SH-SY5Y (cell line): ENCODE measurements at regions not wholly inside any gene's neighbourhood (a gene's known extent, or its start where the extent isn't known, plus 50 kb on each side); places are given as distances from the start of the nearest gene placed in this dataset.

Experiments
- GATA2 ChIP-seq: IDR thresholded peaks from 2 replicates; pipeline ENCODE4 v1.6.1; 2011; ENCODE audit warnings: mild to moderate bottlenecking, low read depth, low read length
- GATA3 ChIP-seq: IDR thresholded peaks from 2 replicates; pipeline ENCODE4 v1.6.1; 2011; ENCODE audit warnings: low read depth, mild to moderate bottlenecking, low read length, moderate library complexity

DNA sequence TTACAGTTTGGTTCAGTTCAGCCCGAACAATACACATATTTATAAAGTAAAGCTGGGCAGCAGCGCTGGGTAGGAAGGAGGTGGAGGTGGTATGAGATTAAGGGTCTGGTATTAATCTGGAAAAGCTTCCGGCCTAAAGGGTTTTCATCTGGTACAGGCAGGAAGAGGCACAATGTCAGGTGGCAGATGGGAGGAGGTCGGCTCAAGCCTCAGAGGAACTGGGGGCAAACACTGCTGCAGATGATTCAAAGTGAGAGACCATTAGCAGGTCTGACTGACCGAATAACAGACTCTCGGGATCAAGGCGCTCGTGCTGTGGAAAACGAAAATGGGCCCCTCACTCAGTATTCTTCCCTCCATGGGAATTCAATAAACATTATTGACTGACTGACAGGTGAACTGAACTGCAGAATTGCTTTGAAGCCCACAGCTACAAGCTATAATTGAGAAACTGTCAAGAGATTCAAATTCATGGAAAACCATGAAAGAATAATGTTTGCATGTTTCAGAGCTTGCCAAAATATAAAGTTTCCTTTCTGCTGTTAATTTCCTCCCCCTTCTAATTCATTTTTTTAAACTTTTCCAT lies 75.3 kb downstream of the TMEM167A start:
- TF ChIP-seq GATA3, result no peak
- no peak for TF ChIP-seq GATA2

DNA sequence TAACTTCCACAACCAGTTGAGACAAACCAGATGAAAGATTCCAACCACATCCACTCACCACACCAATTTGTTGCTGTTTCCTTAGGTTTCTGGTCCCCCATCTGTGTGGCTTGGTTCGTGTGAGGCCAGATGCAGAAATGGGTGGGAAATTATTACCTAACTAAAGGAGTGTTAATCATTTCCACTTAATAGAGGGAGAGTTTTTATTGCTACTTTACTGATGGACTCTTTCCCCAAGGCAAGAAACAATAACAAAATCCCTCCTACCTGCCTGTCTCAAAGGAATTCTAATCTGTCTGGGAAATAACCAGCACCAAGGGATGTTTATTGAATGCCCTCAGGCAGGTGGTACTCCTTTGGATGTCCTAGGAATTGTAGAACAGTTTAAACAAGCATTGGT lies 76.3 kb downstream of the TMEM167A start:
- TF ChIP-seq GATA2, result no peak
- no peak for TF ChIP-seq GATA3

DNA sequence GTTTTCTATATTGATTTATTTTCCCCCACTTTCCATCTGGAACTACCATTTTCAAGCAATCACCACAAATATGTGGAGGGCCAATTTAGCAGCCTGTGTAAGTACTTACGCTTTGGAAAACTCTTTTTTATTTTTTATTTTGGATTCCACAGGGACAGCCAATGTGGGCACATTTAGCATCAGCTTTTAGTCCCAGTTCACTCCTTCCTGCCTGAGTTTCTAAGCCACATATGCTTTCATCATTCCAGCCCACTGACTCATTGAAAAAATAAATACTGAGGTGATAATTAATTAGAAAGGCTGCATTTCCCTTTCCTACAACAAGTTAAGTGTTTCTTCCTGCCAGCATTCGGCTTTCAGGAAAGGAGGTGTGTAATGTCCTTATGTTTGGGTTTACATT lies 76.8 kb downstream of the TMEM167A start:
- TF ChIP-seq GATA2, result no peak
- TF ChIP-seq GATA3, result no peak

DNA sequence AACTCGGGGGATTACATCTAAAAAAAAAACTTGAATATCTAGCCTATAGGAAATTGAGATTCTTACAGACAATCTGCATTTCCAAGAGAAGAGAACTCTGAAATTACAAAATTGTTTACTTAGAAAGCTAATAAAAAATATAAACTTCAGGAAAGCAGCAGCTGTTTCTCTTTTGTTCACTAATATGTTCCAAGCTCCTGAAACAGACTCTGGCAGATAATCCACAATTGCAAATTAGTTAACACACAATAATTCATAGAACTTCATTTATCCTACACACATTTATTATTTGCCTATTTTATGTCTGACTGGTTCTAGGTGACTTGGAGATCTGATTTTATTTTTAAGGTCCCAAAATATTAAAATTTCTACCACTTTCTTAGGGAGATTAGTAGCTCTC lies 83.8 kb downstream of the TMEM167A start:
- TF ChIP-seq GATA2 (no peak), GATA3 (no peak)

DNA sequence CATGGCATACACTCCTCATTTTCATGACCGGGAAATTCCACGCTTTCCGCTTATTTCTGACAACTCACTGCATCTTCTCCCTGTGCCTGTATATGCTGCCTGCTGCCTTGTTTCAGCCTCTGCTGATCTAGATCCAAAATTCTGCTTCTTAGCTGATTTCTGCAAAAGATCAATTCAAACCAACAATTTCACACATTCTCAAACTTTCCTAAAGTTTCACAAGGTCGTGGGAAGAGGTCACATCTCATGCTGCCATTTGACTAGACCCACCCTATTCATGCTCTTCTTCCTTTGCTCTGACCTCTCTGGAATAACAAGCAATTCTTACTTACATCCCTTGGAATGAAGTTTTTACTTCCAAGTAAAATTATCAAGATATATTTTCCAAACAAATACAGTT lies 84.5 kb downstream of the TMEM167A start:
- TF ChIP-seq GATA3, result no peak
- TF ChIP-seq GATA2, result no peak

DNA sequence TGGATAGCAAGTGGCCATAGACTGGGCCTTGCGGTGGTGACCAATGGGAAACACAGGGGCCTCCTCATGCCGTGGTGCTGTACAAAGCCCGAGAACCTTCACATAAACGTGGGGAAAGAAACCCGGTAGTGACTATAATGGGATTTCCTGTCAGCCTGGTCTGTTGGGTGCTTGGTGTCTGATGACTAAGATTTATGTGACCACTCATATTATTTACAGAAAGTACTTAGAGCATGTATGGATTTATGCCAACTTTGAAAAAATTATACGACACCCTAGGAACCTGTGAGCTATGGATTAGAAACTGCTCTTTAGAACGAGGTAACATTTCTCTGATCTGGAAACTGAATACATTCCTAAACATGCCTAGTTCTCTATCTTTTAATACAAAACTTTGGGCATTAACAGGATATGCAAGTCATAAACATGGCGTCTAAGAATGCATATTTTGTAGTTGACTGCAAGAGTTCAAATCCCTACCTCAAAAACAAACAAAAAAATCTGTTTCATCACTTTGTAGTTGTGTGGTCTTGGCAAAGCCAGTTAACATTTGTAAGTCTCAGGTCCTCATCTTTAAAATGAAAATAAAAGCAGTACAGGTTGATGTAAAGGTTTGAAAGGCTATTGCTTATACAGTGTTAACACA lies 85.4 kb downstream of the TMEM167A start:
- no peak for TF ChIP-seq GATA2
- no peak for TF ChIP-seq GATA3

DNA sequence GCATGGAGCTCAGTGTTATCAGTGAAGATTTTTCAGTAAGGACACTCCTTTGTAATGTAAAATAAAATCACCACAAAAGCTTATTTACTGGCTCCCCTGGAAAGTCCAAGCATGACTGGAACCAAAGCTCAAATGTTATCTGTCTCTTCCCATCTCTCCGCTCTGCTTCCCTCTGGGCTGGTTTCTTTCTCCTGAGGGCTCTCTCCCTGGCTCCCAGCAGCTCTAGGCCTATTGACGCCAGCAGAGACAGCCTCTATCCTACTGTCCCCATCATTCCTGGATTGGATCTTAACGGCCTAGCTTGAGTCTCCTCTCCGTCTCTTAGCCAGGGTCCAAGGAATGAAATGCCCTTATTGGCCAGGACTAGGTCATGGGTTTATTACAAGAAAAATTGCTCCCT lies 86.1 kb downstream of the TMEM167A start:
- TF ChIP-seq GATA2 (no peak), GATA3 (no peak)

DNA sequence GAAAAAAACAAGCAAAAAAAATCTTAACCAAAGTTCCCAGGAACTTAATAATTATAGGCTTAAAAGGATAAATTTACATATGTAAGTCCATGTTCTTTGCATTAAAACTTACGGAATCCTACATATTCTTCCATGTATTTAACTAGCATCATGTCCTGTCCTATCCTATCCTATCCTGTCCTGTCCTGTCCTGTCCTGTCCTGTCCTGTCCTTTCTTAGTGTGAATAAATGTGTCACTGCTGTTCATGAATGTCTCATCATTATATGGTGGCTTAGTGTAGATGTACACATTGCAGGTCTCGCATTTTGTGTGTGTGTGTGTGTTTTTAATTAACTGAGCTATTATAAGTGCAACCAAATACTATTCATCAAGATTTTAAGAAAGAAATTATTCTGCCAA lies 90.0 kb downstream of the TMEM167A start:
- TF ChIP-seq GATA3 (no peak), GATA2 (no peak)

DNA sequence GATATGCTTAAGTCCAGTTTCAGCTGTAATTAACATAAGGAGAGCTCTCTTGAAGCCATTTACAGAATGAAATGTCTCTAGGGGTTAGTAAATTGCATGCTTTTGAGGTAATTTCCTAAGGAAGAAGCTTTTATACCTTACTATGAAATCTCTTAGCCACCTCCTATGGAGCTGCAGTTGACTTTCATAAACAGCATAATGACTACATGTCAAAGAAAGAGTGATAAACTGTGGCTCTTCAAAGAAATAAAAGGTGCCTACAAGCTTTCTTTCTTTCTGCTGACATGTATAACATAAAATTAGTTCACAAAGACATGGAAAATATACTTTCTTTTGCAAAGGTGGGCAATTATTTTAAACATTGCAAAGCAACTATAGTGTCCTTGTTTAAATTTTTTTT lies 90.8 kb downstream of the TMEM167A start:
- TF ChIP-seq GATA2, result no peak

DNA sequence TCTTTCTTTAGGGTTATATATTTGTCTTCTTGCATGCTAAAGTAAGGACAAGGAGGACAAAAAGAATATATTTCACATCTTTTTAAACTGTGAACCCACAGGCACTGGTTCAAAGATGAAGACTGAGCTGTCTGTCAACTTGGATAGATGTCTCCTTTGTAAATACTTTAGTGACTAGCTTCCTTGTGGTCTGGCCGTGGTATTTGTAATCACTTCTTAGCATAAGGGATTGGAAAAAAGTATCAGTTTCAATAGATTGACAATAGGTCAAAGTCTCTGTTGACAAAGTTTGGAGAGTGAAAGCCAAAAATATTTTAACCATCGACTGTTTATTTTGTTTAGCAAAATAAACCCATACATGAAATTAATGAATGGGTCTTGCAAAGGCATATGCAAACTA lies 91.4 kb downstream of the TMEM167A start:
- no peak for TF ChIP-seq GATA2
- TF ChIP-seq GATA3, result no peak

DNA sequence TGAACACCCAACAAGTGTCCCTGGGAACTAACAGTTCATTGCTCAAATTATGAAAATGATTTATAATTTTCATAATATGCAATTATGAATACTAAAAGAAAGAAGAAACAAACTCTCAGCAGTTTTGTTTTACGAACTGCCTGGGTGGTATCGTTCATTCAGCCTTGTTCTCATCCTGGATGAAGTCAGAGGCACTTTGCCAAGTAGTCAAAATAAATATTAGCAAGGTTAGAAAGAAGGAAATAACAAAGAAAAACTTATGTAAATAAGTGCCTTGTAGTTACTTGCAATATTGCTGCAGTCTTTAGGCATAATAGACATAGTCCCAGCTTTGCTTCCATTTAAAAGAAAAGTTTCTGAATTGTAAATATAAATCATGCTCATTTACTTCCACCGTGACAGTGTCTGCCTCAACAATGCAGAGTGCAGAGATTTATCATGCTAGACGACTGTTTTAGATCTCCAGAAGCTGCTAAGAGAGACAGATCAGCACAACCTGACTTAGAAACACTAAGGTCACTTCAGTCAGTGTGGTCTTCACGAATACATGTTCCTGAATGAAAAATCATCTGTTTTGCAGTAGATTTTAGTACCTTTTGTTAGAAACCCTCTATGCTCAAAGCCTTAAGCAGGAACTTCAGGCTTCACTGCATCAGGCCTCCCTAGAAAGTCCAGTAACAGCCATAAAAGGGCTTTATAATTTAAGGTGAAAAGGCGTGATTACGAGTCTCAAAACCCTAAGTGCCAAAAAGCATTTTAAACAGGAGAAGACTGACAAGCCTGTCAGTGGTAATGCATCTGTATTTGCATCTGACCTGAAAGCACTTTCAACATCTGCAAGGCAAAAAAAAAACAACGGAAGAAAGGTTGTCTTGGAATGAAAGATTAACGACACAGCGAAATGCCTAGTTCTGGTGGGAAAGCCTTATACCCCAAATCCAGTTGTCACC lies 92.1 kb downstream of the TMEM167A start:
- TF ChIP-seq GATA3 (no peak), GATA2 (no peak)

DNA sequence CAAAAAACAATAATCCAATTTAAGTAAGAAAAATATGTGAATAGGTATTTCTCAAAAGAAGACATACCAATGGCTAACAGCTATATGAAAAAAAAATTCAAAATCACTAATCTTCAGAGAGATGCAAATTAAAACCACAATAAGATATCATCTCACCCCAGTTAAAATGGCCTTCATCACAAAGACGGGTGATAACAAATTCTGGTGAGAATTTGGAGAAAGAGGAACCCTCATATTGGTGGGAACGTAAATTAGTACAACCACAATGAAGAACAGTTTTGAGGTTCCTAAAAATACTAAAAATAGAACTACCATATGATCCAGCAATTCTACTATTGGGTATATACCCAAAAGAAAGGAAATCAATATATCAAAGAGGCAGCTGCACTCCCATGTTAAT lies 94.3 kb downstream of the TMEM167A start:
- TF ChIP-seq GATA3 (no peak), GATA2 (no peak)

DNA sequence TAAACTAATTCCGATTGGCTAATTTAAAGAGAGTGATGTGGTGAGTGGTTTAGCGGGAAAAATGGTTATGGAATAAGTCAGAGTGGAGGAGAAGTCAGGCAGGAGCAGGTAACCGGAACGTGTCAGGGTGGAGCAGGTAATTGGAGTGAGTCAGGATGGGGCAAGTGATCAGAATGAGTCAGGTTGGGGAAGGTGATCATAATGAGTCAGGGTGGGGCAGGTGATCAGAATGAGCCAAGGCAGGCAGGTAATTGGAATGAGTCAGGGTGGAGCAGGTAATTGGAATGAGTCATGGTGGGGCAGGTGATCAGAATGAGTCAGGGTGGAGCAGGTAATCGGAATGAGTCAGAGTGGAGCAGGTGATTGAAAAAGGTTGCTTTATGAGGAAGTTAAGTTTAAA lies 101.4 kb downstream of the TMEM167A start:
- TF ChIP-seq GATA3 (no peak), GATA2 (no peak)

DNA sequence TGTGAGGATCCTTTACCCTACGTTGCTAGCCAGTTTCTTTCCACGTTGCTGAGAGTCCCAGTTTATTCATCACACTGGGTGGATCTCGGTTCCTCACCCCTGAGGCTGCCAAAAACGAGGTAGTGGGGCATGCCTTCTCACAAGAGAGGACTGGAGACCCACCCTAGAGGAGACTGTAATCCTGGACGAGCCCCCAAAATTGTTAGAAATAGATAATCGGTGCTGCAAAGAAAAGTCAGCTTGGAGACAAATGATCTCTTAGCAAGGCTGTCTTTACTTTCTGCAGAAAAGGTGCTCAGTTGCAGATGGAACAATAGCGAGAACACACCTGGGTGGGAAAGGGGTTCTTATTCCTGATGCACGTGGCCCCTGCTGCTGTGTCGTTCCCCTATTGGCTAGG lies 101.8 kb downstream of the TMEM167A start:
- TF ChIP-seq GATA3 (no peak), GATA2 (no peak)

DNA sequence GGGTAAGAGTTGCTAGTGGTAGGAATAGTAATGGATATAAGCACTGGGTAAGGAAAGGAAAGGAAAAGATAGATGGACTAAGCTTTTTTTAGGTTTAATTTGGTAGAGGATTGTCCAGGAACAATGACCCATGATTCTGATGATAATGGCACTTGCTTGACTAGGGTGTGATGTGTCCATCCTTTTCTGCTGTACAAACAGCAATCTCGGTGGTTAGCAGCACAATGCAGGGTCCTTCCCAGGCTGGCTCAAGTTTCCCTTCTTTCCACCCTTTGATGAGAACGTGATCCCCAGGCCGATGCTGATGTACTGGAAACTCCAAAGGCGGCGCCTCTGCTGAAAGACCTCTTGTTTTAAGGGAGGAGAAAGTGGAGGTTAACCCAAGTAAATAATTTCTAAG lies 105.3 kb downstream of the TMEM167A start:
- TF ChIP-seq GATA2 (no peak), GATA3 (no peak)
